A673 (cell line): ENCODE measurements at regions not wholly inside any gene's neighbourhood (a gene's known extent, or its start where the extent isn't known, plus 50 kb on each side); places are given as distances from the start of the nearest gene placed in this dataset.

Experiments
- BruUV-seq: library from RNA; stranded (reverse); fragments of 400-500 nt; replicated peaks from 2 replicates; lab custom pipeline; 2021; lab: Mats Ljungman, UMichigan
- CTCF ChIA-PET: fragments of 300-600 bp; sonication (Branson Sonifier 250); formaldehyde crosslinking; loops from one replicate; lab custom pipeline; 2022; ENCODE audit warnings: antibody characterized with exemption; lab: Charles Lee
- POLR2A ChIA-PET: fragments of 300-600 bp; sonication (Branson Sonifier 250); formaldehyde crosslinking; loops from one replicate; lab custom pipeline; 2022; ENCODE audit warnings: antibody characterized with exemption; ENCODE audit not compliant: low non-redundant PET; lab: Charles Lee
- DNase-seq: peaks from one replicate; pipeline ENCODE4 v3.0.0-alpha.2; 2015; ENCODE audit warnings: low spot score
- H3K27ac ChIP-seq: fragments of 200-600 bp; sonication (generic); 2 replicates; pipeline ENCODE4 v1.5.1; 2016; ENCODE audit warnings: mixed run types, low read depth, mild to moderate bottlenecking, mixed read lengths, antibody characterized with exemption, low read length; ENCODE audit not compliant: poor library complexity, severe bottlenecking
- H3K27me3 ChIP-seq: fragments of 200-600 bp; sonication (generic); replicated peaks from 2 replicates; pipeline ENCODE4 v1.6.1; 2017; ENCODE audit warnings: mixed run types, low read depth, mild to moderate bottlenecking, mixed read lengths, antibody characterized with exemption, low read length; ENCODE audit not compliant: insufficient read depth, poor library complexity
- H3K36me3 ChIP-seq: fragments of 200-600 bp; sonication (generic); 2 replicates; pipeline ENCODE4 v1.6.1; 2016; ENCODE audit warnings: mixed run types, mild to moderate bottlenecking, mixed read lengths, antibody characterized with exemption, low read length; ENCODE audit not compliant: insufficient read depth, poor library complexity, severe bottlenecking
- H3K4me1 ChIP-seq: fragments of 200-600 bp; sonication (generic); 2 replicates; pipeline ENCODE4 v1.6.1; 2017; ENCODE audit warnings: mixed run types, mild to moderate bottlenecking, mixed read lengths, antibody characterized with exemption, low read length; ENCODE audit not compliant: insufficient read depth, poor library complexity, severe bottlenecking
- H3K4me3 ChIP-seq: fragments of 200-600 bp; sonication (generic); 2 replicates; pipeline ENCODE4 v1.5.1; 2016; ENCODE audit warnings: low read depth, mixed run types, mild to moderate bottlenecking, mixed read lengths, low read length; ENCODE audit not compliant: poor library complexity, severe bottlenecking
- H3K9me3 ChIP-seq: fragments of 200-600 bp; sonication (generic); 2 replicates; pipeline ENCODE4 v1.6.1; 2016; ENCODE audit warnings: mixed run types, low read depth, mild to moderate bottlenecking, mixed read lengths, antibody characterized with exemption, low read length; ENCODE audit not compliant: poor library complexity, severe bottlenecking
- EZH2 ChIP-seq: fragments of 200-600 bp; sonication (generic); IDR thresholded peaks from 2 replicates; pipeline ENCODE4 v1.6.1; 2017; ENCODE audit warnings: borderline replicate concordance, low read depth, mild to moderate bottlenecking, mixed read lengths, antibody characterized with exemption, low read length; ENCODE audit not compliant: poor library complexity, severe bottlenecking
- intact Hi-C: fragments of 100-400 bp; cut with micrococcal nuclease; formaldehyde crosslinking; loops from one replicate; pipeline ENCODE4 v1.10.0; 2022; ENCODE audit not compliant: unreplicated experiment
- TF ChIP-seq, protein P1 (sequence below): fragments of 300-800, 200-600 bp; sonication (generic); conservative IDR thresholded peaks from 2 replicates; pipeline ENCODE4 v1.5.1; 2017; ENCODE audit warnings: low read depth, mild to moderate bottlenecking, antibody characterized with exemption, low read length, moderate library complexity, mixed read lengths

DNA sequence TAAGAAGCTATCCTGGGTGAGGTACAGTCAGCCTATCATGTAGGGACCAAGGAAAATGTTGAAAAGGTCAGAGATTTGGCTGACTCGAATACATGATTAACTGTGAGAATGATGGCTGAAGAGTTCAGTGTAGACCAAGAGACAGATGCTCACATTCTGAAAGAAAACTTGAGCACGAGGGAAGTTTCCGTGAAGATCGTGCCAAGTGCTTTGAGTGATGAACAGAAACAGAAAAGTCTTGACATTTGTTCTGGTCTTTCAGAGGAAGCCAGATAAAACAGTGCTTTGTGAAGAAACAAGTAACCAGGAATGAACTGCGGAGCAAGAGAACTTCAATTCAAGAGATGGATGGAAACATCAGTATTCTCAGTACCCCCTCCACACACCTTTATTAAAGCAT is 500.3 kb upstream of the SMIM21 start:
- H3K4me3 ChIP-seq, result no peak overlapping the region
- CTCF ChIA-PET, result no interaction called here
- H3K4me1 ChIP-seq, result no peaks in the 10 kb centered on the region
- H3K27ac ChIP-seq, result no peak overlapping the region
- BruUV-seq, result no TSS peak
- POLR2A ChIA-PET, result no interaction called here
- H3K27me3 ChIP-seq, result no peaks in the 10 kb centered on the region
- H3K9me3 ChIP-seq, result no peaks in the 10 kb centered on the region
- H3K36me3 ChIP-seq, result no peaks in the 10 kb centered on the region
- intact Hi-C loops, result no loop called here
- TF ChIP-seq EZH2, result no peak
- TF ChIP-seq, protein P1, sequence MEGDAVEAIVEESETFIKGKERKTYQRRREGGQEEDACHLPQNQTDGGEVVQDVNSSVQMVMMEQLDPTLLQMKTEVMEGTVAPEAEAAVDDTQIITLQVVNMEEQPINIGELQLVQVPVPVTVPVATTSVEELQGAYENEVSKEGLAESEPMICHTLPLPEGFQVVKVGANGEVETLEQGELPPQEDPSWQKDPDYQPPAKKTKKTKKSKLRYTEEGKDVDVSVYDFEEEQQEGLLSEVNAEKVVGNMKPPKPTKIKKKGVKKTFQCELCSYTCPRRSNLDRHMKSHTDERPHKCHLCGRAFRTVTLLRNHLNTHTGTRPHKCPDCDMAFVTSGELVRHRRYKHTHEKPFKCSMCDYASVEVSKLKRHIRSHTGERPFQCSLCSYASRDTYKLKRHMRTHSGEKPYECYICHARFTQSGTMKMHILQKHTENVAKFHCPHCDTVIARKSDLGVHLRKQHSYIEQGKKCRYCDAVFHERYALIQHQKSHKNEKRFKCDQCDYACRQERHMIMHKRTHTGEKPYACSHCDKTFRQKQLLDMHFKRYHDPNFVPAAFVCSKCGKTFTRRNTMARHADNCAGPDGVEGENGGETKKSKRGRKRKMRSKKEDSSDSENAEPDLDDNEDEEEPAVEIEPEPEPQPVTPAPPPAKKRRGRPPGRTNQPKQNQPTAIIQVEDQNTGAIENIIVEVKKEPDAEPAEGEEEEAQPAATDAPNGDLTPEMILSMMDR, result no peak
- DNase-seq, result no peak

DNA sequence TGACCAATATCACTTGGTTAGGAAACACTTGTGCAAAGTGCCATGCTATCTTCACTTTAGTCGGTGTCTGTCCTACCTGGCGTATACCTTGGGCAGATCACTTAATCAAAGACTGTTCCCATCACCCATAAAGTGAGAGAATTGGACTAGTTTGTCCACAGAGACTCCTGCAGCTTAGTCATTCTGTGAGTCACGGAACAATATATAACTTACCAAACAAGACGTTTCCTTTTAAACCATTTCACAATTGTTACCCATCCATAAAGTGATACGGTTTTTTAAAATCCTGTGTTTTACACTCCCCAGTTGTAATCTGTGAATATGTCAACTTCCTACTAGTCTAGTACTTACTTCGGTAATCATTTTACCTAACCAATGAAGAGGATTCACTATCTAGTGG is 499.3 kb upstream of the SMIM21 start:
- Histone ChIP-seq H3K27me3 (no peaks in the 10 kb centered on the region), H3K36me3 (no peaks in the 10 kb centered on the region), H3K9me3 (no peaks in the 10 kb centered on the region), H3K4me1 (no peaks in the 10 kb centered on the region), H3K4me3 (no peak overlapping the region), H3K27ac (no peak overlapping the region)
- no TSS peak for BruUV-seq
- POLR2A ChIA-PET, result no interaction called here
- TF ChIP-seq, protein P1, result no peak
- TF ChIP-seq EZH2, result no peak
- CTCF ChIA-PET, result no interaction called here
- intact Hi-C loops, result no loop called here
- no peak for DNase-seq

DNA sequence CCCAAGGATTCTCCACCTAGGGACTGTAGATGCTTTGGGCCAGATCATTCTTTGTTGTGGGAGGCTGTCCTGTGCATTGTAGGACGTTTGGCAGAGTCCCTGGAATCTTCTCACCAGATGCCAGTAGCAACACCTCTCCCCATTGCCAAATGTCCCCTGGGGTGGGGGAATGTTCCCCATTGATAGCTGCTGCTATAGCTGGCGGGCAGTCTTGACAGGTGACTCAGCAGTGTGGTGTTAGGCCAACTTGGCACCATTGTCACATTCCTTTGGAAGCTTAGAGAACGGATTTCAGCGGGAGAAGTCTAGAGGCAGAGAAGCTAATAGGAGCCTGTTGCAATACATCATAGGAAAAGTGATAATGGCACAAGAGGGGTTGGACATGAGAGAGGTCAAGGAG is 495.7 kb upstream of the SMIM21 start:
- POLR2A ChIA-PET, result no interaction called here
- no peak for DNase-seq
- no peak overlapping the region for H3K27ac ChIP-seq
- H3K36me3 ChIP-seq, result no peaks in the 10 kb centered on the region
- CTCF ChIA-PET, result no interaction called here
- no peaks in the 10 kb centered on the region for H3K4me1 ChIP-seq
- intact Hi-C loops, result no loop called here
- BruUV-seq, result no TSS peak
- no peaks in the 10 kb centered on the region for H3K9me3 ChIP-seq
- no peak overlapping the region for H3K4me3 ChIP-seq
- TF ChIP-seq, protein P1, result no peak
- no peak for TF ChIP-seq EZH2
- H3K27me3 ChIP-seq, result no peaks in the 10 kb centered on the region
